ENCODE measurements at regions not wholly inside any gene's neighbourhood (a gene's known extent, or its start where the extent isn't known, plus 50 kb on each side); places are given as distances from the start of the nearest gene placed in this dataset.

DNA sequence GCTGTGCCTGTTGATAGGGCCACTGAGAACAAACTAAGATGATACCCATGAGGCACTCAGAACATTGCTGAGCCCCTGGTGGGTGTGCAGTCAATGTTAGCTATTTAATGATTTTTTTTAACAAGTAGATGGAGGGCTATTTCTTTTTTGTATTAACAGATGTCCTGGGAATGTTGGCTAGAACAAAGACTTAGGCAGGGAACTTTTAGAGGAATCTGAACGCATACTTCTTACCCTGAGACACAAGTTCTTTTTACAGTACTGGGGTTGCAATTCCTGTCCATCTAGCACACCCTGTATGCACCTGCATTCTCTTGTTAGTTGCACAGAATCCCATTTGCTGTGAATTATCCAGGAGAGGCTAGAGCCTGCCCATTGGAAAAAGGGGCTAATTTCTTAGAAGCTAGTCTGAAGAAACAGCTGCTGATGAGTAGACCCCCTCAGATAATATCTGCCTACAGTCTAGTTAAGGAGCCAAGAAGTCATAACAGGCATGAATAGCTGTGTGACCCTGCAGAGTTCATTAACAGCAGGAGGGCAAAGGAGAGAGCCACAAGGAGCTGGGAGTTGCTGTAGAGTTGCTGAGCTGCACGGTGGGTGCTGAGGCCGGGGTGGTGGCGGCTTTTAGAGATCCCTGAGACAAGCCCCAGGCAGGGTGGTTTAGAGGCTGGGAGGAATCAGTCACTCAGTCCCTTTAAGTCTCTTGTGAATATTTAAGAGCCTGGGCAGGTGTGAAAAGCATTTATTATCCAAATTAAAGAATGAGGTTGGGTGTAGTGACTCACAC lies 103.7 kb upstream of the FZD8 start:
- TF ChIP-seq FOXM1 (IDR thresholded peaks at IDR 0.05; ENCODE audit: borderline replicate concordance, low read depth) (no peak), TCF12 (IDR thresholded peaks at IDR 0.05; ENCODE audit: low read depth) (no peak), TAF1 (IDR thresholded peaks at IDR 0.05; ENCODE audit: low read depth) (no peak), MAX (IDR thresholded peaks at IDR 0.05) (no peak), USF1 (IDR thresholded peaks at IDR 0.05) (no peak), CREB1 (IDR thresholded peaks at IDR 0.05; ENCODE audit: low read depth) (no peak), EGR1 (IDR thresholded peaks at IDR 0.05) (no peak), EP300 (IDR thresholded peaks at IDR 0.05; ENCODE audit: borderline replicate concordance) (no peak), NFIC (IDR thresholded peaks at IDR 0.05) (no peak), RAD21 (IDR thresholded peaks at IDR 0.05; ENCODE audit: low read depth) (no peak), TEAD4 (IDR thresholded peaks at IDR 0.05) (no peak), ZBTB7A (IDR thresholded peaks at IDR 0.05; ENCODE audit: low read depth) (no peak)

GRCh38 chr10:35743851-35744250 lies 101.8 kb upstream of the FZD8 start:
- TF ChIP-seq, protein P1, sequence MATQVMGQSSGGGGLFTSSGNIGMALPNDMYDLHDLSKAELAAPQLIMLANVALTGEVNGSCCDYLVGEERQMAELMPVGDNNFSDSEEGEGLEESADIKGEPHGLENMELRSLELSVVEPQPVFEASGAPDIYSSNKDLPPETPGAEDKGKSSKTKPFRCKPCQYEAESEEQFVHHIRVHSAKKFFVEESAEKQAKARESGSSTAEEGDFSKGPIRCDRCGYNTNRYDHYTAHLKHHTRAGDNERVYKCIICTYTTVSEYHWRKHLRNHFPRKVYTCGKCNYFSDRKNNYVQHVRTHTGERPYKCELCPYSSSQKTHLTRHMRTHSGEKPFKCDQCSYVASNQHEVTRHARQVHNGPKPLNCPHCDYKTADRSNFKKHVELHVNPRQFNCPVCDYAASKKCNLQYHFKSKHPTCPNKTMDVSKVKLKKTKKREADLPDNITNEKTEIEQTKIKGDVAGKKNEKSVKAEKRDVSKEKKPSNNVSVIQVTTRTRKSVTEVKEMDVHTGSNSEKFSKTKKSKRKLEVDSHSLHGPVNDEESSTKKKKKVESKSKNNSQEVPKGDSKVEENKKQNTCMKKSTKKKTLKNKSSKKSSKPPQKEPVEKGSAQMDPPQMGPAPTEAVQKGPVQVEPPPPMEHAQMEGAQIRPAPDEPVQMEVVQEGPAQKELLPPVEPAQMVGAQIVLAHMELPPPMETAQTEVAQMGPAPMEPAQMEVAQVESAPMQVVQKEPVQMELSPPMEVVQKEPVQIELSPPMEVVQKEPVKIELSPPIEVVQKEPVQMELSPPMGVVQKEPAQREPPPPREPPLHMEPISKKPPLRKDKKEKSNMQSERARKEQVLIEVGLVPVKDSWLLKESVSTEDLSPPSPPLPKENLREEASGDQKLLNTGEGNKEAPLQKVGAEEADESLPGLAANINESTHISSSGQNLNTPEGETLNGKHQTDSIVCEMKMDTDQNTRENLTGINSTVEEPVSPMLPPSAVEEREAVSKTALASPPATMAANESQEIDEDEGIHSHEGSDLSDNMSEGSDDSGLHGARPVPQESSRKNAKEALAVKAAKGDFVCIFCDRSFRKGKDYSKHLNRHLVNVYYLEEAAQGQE (IDR thresholded peaks at IDR 0.05; ENCODE audit: low read depth), result no peak
- no peak for TF ChIP-seq CREB1 (IDR thresholded peaks at IDR 0.05; ENCODE audit: low read depth)
- no peak for TF ChIP-seq TEAD4 (IDR thresholded peaks at IDR 0.05)
- no peak for TF ChIP-seq FOXM1 (IDR thresholded peaks at IDR 0.05; ENCODE audit: borderline replicate concordance, low read depth)
- TF ChIP-seq YY1 (IDR thresholded peaks at IDR 0.05; ENCODE audit: low read depth), result no peak
- TF ChIP-seq USF1 (IDR thresholded peaks at IDR 0.05), result no peak
- TF ChIP-seq ZBTB7A (IDR thresholded peaks at IDR 0.05; ENCODE audit: low read depth), result no peak
- no peak for TF ChIP-seq CEBPB (IDR thresholded peaks at IDR 0.05)
- no peak for TF ChIP-seq MAX (IDR thresholded peaks at IDR 0.05)
- no peak for TF ChIP-seq EP300 (IDR thresholded peaks at IDR 0.05; ENCODE audit: borderline replicate concordance)
- TF ChIP-seq TCF12 (IDR thresholded peaks at IDR 0.05; ENCODE audit: low read depth), result no peak
- no peak for TF ChIP-seq TAF1 (IDR thresholded peaks at IDR 0.05; ENCODE audit: low read depth)
- TF ChIP-seq RAD21 (IDR thresholded peaks at IDR 0.05; ENCODE audit: low read depth), result no peak
- no peak for TF ChIP-seq NFIC (IDR thresholded peaks at IDR 0.05)
- no peak for TF ChIP-seq EGR1 (IDR thresholded peaks at IDR 0.05)

GRCh38 chr10:35743351-35743750 lies 101.3 kb upstream of the FZD8 start:
- TF ChIP-seq TAF1 (IDR thresholded peaks at IDR 0.05; ENCODE audit: low read depth), result no peak
- no peak for TF ChIP-seq TEAD4 (IDR thresholded peaks at IDR 0.05)
- no peak for TF ChIP-seq USF1 (IDR thresholded peaks at IDR 0.05)
- no peak for TF ChIP-seq MAX (IDR thresholded peaks at IDR 0.05)
- TF ChIP-seq EP300 (IDR thresholded peaks at IDR 0.05; ENCODE audit: borderline replicate concordance), result no peak
- TF ChIP-seq, protein P1 (IDR thresholded peaks at IDR 0.05; ENCODE audit: low read depth), result no peak
- no peak for TF ChIP-seq EGR1 (IDR thresholded peaks at IDR 0.05)
- no peak for TF ChIP-seq YY1 (IDR thresholded peaks at IDR 0.05; ENCODE audit: low read depth)
- no peak for TF ChIP-seq FOXM1 (IDR thresholded peaks at IDR 0.05; ENCODE audit: borderline replicate concordance, low read depth)
- no peak for TF ChIP-seq CREB1 (IDR thresholded peaks at IDR 0.05; ENCODE audit: low read depth)
- TF ChIP-seq CEBPB (IDR thresholded peaks at IDR 0.05), result no peak
- no peak for TF ChIP-seq RAD21 (IDR thresholded peaks at IDR 0.05; ENCODE audit: low read depth)
- TF ChIP-seq ZBTB7A (IDR thresholded peaks at IDR 0.05; ENCODE audit: low read depth), result no peak
- TF ChIP-seq TCF12 (IDR thresholded peaks at IDR 0.05; ENCODE audit: low read depth), result no peak
- no peak for TF ChIP-seq NFIC (IDR thresholded peaks at IDR 0.05)

GRCh38 chr10:35739998-35740397 lies 97.9 kb upstream of the FZD8 start:
- TF ChIP-seq TCF12 (IDR thresholded peaks at IDR 0.05; ENCODE audit: low read depth) (no peak), FOXM1 (IDR thresholded peaks at IDR 0.05; ENCODE audit: borderline replicate concordance, low read depth) (no peak), CEBPB (IDR thresholded peaks at IDR 0.05) (no peak), EGR1 (IDR thresholded peaks at IDR 0.05) (no peak), MAX (IDR thresholded peaks at IDR 0.05) (no peak)
